ENCODE measurements at regions not wholly inside any gene's neighbourhood (a gene's known extent, or its start where the extent isn't known, plus 50 kb on each side); places are given as distances from the start of the nearest gene placed in this dataset.

DNA sequence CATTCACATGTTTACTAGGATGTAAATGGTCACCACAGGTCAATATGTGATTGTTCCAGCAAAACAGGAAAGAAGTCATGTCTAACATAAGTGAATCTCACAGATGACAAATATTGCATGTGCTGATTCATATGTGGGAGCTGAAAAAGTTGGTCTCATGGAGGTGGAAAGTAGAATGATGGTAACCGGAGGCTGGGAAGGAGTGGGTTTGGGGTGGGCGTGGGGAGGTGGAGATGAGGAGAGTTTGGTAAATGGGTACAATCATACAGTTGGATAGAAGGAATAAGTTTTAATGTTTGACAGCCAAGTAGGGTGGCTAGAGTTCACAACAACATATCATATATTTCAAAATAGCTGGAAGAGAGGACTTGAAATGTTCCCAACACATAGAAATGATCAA is 83.8 kb upstream of the RANBP3L start (continued):
- TF ChIP-seq EZH2phosphoT487 (IDR thresholded peaks at IDR 0.05; ENCODE audit: borderline replicate concordance) (no peak), RAD21 (IDR thresholded peaks at IDR 0.05; ENCODE audit: low read depth) (no peak), ELF1 (IDR thresholded peaks at IDR 0.05; ENCODE audit: borderline replicate concordance, low read depth) (no peak), SP1 (IDR thresholded peaks at IDR 0.05; ENCODE audit: low read depth) (no peak)
- TF ChIP-seq, protein P1, sequence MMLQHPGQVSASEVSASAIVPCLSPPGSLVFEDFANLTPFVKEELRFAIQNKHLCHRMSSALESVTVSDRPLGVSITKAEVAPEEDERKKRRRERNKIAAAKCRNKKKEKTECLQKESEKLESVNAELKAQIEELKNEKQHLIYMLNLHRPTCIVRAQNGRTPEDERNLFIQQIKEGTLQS (IDR thresholded peaks at IDR 0.05) = no peak

DNA sequence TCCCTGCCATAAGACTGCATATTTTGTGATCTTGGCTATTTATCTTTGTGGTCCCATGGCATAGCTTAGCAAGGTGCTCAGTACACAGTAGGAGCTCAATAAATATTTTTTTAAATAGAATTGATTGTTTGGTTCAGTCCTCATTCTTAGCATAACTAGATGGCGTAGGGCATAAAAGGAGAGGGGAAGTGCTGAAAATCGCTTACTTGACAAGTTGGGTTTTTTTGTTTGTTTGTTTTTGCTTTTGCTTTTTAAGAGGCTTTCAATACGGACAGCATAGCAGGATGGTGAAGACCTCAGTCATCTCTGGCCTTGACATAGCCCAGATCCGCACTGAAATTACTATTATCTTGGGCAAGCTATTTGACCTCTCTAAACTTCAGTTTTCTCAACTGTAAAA is 86.6 kb upstream of the RANBP3L start:
- H2AFZ ChIP-seq (ENCODE audit: low read depth, low read length, poor library complexity, severe bottlenecking) = no peak overlapping the region
- no peak overlapping the region for H3K4me2 ChIP-seq (ENCODE audit: low read length)
- ATAC-seq (no peak), DNase-seq (ENCODE audit: low read depth, low spot score) (no peak)
- H3K9me3 ChIP-seq (ENCODE audit: control insufficient read depth in 1 of 2, insufficient read depth in 1 of 2, low read depth in 1 of 2, low read length in 2 of 2) = no peaks in the 10 kb centered on the region
- no peaks in the 10 kb centered on the region for H3K4me1 ChIP-seq (ENCODE audit: control insufficient read depth in 1 of 2, insufficient read depth in 2 of 2, low read length in 2 of 2)
- RAD21 ChIA-PET (ENCODE audit: low non-redundant PET in 1 of 2, low total read pairs in 2 of 2, uncharacterized antibody in 2 of 2, unreplicated experiment in 2 of 2) = no interaction called here
- CTCF ChIA-PET = interaction anchor here (1.6 to 1.9 kb wide), 2 partner anchors 9 to 309 kb away, joined by 5 to 6 read pairs; no protein-coding TSS in a partner anchor
- no peak overlapping the region for H3K9ac ChIP-seq (ENCODE audit: low read length)
- H4K20me1 ChIP-seq (ENCODE audit: insufficient read depth) = no peaks in the 10 kb centered on the region
- H3K4me3 ChIP-seq (replicated peaks in 1 of 2; ENCODE audit: low read depth in 1 of 2, low read length in 2 of 2) = no peak overlapping the region
- no peaks in the 10 kb centered on the region for H3K27me3 ChIP-seq (ENCODE audit: insufficient read depth, low read length)
- no peaks in the 10 kb centered on the region for H3K79me2 ChIP-seq (ENCODE audit: insufficient read depth, low read length)
- no peaks in the 10 kb centered on the region for H3K36me3 ChIP-seq (ENCODE audit: control insufficient read depth in 1 of 2, insufficient read depth in 2 of 2, low read length in 2 of 2)
- no peaks in the 10 kb centered on the region for H3K9me2 ChIP-seq (ENCODE audit: insufficient read depth)
- intact Hi-C loops (cut with micrococcal nuclease) = no loop called here
- POLR2A ChIA-PET = no interaction called here
- BruUV-seq (replicated peaks) = no TSS peak
- no peak overlapping the region for H3K27ac ChIP-seq (ENCODE audit: low read depth, low read length)
- TF ChIP-seq, protein P2, sequence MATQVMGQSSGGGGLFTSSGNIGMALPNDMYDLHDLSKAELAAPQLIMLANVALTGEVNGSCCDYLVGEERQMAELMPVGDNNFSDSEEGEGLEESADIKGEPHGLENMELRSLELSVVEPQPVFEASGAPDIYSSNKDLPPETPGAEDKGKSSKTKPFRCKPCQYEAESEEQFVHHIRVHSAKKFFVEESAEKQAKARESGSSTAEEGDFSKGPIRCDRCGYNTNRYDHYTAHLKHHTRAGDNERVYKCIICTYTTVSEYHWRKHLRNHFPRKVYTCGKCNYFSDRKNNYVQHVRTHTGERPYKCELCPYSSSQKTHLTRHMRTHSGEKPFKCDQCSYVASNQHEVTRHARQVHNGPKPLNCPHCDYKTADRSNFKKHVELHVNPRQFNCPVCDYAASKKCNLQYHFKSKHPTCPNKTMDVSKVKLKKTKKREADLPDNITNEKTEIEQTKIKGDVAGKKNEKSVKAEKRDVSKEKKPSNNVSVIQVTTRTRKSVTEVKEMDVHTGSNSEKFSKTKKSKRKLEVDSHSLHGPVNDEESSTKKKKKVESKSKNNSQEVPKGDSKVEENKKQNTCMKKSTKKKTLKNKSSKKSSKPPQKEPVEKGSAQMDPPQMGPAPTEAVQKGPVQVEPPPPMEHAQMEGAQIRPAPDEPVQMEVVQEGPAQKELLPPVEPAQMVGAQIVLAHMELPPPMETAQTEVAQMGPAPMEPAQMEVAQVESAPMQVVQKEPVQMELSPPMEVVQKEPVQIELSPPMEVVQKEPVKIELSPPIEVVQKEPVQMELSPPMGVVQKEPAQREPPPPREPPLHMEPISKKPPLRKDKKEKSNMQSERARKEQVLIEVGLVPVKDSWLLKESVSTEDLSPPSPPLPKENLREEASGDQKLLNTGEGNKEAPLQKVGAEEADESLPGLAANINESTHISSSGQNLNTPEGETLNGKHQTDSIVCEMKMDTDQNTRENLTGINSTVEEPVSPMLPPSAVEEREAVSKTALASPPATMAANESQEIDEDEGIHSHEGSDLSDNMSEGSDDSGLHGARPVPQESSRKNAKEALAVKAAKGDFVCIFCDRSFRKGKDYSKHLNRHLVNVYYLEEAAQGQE (IDR thresholded peaks at IDR 0.05; ENCODE audit: low read depth) = no peak
- TF ChIP-seq ELF1 (IDR thresholded peaks at IDR 0.05; ENCODE audit: borderline replicate concordance, low read depth) (no peak), ZFX (IDR thresholded peaks at IDR 0.05) (no peak), ZNF274 (IDR thresholded peaks at IDR 0.05; ENCODE audit: low read depth, low read length) (no peak), FOSL1 (IDR thresholded peaks at IDR 0.05; ENCODE audit: low read depth) (no peak), TCF7L2 (IDR thresholded peaks at IDR 0.05; ENCODE audit: borderline replicate concordance, extremely low read depth, insufficient read depth, insufficient read length) (no peak), YY1 (IDR thresholded peaks at IDR 0.05; ENCODE audit: extremely low read depth, insufficient replicate concordance, low read depth, low read length) (no peak), SIN3A (IDR thresholded peaks at IDR 0.05; ENCODE audit: low read depth) (no peak), POLR2A (IDR thresholded peaks at IDR 0.05; ENCODE audit: borderline replicate concordance, extremely low read depth, insufficient read depth, insufficient read length) (no peak), JUND (IDR thresholded peaks at IDR 0.05) (no peak)

All from HCT116 (cell line).